ENCODE measurements at regions not wholly inside any gene's neighbourhood (a gene's known extent, or its start where the extent isn't known, plus 50 kb on each side); places are given as distances from the start of the nearest gene placed in this dataset.
A peak's percentile ranks its signal among the peaks of the same experiment; 100 is the strongest.

DNA sequence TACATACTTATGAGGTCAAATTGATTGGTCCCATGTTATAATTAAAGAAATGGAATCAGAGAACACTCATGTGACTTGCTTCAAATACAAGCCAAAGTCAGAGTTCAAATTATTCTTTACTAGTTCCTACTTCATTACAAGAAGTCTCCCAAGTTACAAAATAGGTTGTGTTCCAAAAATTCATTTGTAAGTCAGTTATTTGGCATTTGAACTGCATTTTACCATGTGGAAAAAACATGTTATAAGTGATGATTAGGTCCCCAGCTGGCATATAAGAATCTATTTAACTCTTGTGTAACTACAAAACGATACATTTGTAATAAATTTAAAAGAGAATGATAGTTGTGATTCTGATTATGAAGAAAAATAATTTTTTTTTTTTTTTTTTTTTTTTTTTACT is 124.1 kb downstream of the DISP1 start:
- H4K20me1 ChIP-seq (ENCODE audit: low read depth) = no peaks in the 10 kb centered on the region
- Mint-ChIP-seq H3K27me3 (ENCODE audit: insufficient read depth, low read depth) (no peaks in the 10 kb centered on the region), H3K4me1 (peaks cover 18% of the 10 kb centered on the region)

DNA sequence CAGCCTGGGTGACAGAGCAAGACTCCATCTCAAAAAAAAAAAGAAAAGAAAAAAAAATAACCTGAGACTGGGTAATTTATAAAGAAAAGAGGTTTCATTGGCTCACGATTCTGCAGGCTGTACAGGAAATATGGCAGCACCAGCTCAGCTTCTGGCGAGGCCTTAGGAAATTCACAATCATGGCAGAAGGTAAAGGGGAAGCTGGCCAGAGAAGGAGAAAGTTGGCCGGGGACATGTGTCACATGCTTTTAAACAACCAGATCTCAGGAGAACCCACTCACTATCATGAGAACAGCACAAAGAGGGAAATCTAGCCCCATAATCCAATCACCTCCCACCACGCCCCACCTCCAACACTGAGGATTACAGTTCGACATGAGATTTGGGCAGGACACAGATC is 125.3 kb downstream of the DISP1 start:
- H3K4me3 Mint-ChIP-seq = no peak overlapping the region
- no peaks in the 10 kb centered on the region for H3K9me3 ChIP-seq (ENCODE audit: low read depth)
- H3K4me1 ChIP-seq = peaks cover 6% of the 10 kb centered on the region
- H4K20me1 ChIP-seq (ENCODE audit: low read depth) = no peaks in the 10 kb centered on the region
- peaks cover 23% of the 10 kb centered on the region for H3K4me1 Mint-ChIP-seq
- H3F3A ChIP-seq (ENCODE audit: low read depth) = peaks cover 7% of the 10 kb centered on the region
- H3K36me3 ChIP-seq = no peaks in the 10 kb centered on the region
- TF ChIP-seq EZH2phosphoT487 (IDR thresholded peaks at IDR 0.05) = no peak
- no peaks in the 10 kb centered on the region for H3K27me3 ChIP-seq
- H3K27ac Mint-ChIP-seq = peak overlapping the region; percentile 92
- H3K4me2 ChIP-seq = no peak overlapping the region
- H3K9ac ChIP-seq = no peak overlapping the region
- no peak overlapping the region for H3K4me3 ChIP-seq
- H3K9me3 Mint-ChIP-seq = no peaks in the 10 kb centered on the region
- H2AFZ ChIP-seq (replicated peaks) = no peak overlapping the region
- H3K79me2 ChIP-seq (ENCODE audit: low read depth) = no peaks in the 10 kb centered on the region
- H3K36me3 Mint-ChIP-seq = peaks cover 20% of the 10 kb centered on the region
- DNase-seq (ENCODE audit: low spot score) = no peak
- H3K27ac ChIP-seq = no peak overlapping the region
- H3K27me3 Mint-ChIP-seq (ENCODE audit: insufficient read depth, low read depth) = no peaks in the 10 kb centered on the region

More for the DNA sequence above, 124.1 kb downstream of the DISP1 start:
- peaks cover 20% of the 10 kb centered on the region for H3K36me3 Mint-ChIP-seq
- DNase-seq (ENCODE audit: low spot score) = no peak
- no peaks in the 10 kb centered on the region for H3K9me3 Mint-ChIP-seq
- Histone ChIP-seq H3K4me3 (no peak overlapping the region), H3K4me1 (peaks cover 6% of the 10 kb centered on the region), H2AFZ (replicated peaks) (no peak overlapping the region), H3K4me2 (no peak overlapping the region), H3K27ac (no peak overlapping the region), H3K9me3 (ENCODE audit: low read depth) (no peaks in the 10 kb centered on the region), H3K79me2 (ENCODE audit: low read depth) (no peaks in the 10 kb centered on the region), H3K36me3 (no peaks in the 10 kb centered on the region), H3K27me3 (no peaks in the 10 kb centered on the region), H3K9ac (no peak overlapping the region), H3F3A (ENCODE audit: low read depth) (peaks cover 7% of the 10 kb centered on the region)
- H3K27ac Mint-ChIP-seq = no peak overlapping the region
- no peak overlapping the region for H3K4me3 Mint-ChIP-seq
- no peak for TF ChIP-seq EZH2 (IDR thresholded peaks at IDR 0.05)
- TF ChIP-seq CTCF (IDR thresholded peaks at IDR 0.05) = no peak

- Histone ChIP-seq H3K4me2 (no peak overlapping the region), H3K4me3 (no peak overlapping the region), H3K9me3 (ENCODE audit: low read depth) (no peaks in the 10 kb centered on the region), H2AFZ (replicated peaks) (no peak overlapping the region), H3K9ac (no peak overlapping the region), H3F3A (ENCODE audit: low read depth) (peaks cover 4% of the 10 kb centered on the region), H3K27me3 (no peaks in the 10 kb centered on the region), H3K36me3 (no peaks in the 10 kb centered on the region), H3K4me1 (peaks cover 6% of the 10 kb centered on the region), H3K79me2 (ENCODE audit: low read depth) (no peaks in the 10 kb centered on the region), H4K20me1 (ENCODE audit: low read depth) (no peaks in the 10 kb centered on the region), H3K27ac (no peak overlapping the region)
- Mint-ChIP-seq H3K27ac (no peak overlapping the region), H3K36me3 (peaks cover 22% of the 10 kb centered on the region), H3K4me1 (peaks cover 23% of the 10 kb centered on the region), H3K4me3 (no peak overlapping the region), H3K27me3 (ENCODE audit: insufficient read depth, low read depth) (no peaks in the 10 kb centered on the region), H3K9me3 (no peaks in the 10 kb centered on the region)
- TF ChIP-seq EZH2phosphoT487 (IDR thresholded peaks at IDR 0.05) (no peak), EZH2 (IDR thresholded peaks at IDR 0.05) (no peak), CTCF (IDR thresholded peaks at IDR 0.05) (no peak)
- no peak for DNase-seq (ENCODE audit: low spot score)
Measured at GRCh38 chr1:222940906-222941305, 126.1 kb downstream of the DISP1 start.

DNA sequence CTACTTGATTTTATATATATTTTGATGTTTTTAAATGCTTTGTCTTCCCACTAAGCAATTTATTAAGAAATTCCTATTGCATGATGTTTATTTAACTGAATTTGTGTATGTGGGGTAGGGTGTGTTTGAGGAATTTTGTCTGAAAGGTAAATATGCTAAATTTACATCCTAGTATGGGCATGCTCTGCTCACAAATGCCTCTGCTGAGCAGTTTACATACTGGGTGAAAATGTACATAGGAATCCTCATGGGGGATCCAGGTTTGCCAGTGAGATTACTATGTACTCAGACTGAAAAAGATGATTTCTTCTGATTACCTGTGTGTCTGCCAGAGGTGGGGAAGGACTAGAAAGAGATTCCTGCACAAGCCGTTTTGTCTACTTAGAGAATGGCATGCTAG is 126.6 kb downstream of the DISP1 start:
- H3K36me3 ChIP-seq = no peaks in the 10 kb centered on the region
- no peaks in the 10 kb centered on the region for H3K79me2 ChIP-seq (ENCODE audit: low read depth)
- H3K27me3 Mint-ChIP-seq (ENCODE audit: insufficient read depth, low read depth) = no peaks in the 10 kb centered on the region
- no peaks in the 10 kb centered on the region for H3K27me3 ChIP-seq
- H3K9ac ChIP-seq = no peak overlapping the region
- DNase-seq (ENCODE audit: low spot score) = no peak
- H3K4me2 ChIP-seq = no peak overlapping the region
- no peak overlapping the region for H3K4me3 Mint-ChIP-seq
- H3K4me1 Mint-ChIP-seq = peaks cover 23% of the 10 kb centered on the region
- no peaks in the 10 kb centered on the region for H3K9me3 Mint-ChIP-seq
- TF ChIP-seq EZH2 (IDR thresholded peaks at IDR 0.05) = no peak
- no peaks in the 10 kb centered on the region for H3K9me3 ChIP-seq (ENCODE audit: low read depth)
- H3K4me3 ChIP-seq = no peak overlapping the region
- no peak overlapping the region for H3K27ac ChIP-seq
- H4K20me1 ChIP-seq (ENCODE audit: low read depth) = no peaks in the 10 kb centered on the region
- peaks cover 6% of the 10 kb centered on the region for H3K4me1 ChIP-seq
- H3F3A ChIP-seq (ENCODE audit: low read depth) = no peaks in the 10 kb centered on the region
- H2AFZ ChIP-seq (replicated peaks) = no peak overlapping the region
- peaks cover 24% of the 10 kb centered on the region for H3K36me3 Mint-ChIP-seq
- H3K27ac Mint-ChIP-seq = no peak overlapping the region

All from neural progenitor cell (in vitro differentiated cells).